ENCODE measurements at regions not wholly inside any gene's neighbourhood (a gene's known extent, or its start where the extent isn't known, plus 50 kb on each side); places are given as distances from the start of the nearest gene placed in this dataset.

DNA sequence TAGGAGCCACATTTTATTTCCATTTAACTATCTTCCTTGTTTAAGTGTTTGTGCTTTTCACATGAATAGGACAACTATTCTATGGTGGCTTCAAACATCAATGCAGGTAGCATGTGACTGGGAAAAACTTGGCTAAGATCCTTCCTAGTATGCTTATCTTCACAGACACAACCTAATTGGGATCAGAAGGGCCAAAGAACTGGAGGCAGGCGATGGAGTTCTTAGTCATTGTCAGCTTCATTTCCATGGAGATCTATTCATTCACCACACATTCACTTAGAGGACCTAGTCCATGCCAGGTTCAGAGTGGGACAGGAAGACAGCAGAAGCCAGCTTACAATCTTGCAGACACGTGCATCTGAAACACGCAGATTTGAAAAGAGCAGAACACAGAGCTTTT, 277.5 kb upstream of the PPP2R3A start:
- TF ChIP-seq EZH2 (IDR thresholded peaks at IDR 0.05; ENCODE audit: borderline replicate concordance, low read length) = no peak
- TF ChIP-seq, protein P1, sequence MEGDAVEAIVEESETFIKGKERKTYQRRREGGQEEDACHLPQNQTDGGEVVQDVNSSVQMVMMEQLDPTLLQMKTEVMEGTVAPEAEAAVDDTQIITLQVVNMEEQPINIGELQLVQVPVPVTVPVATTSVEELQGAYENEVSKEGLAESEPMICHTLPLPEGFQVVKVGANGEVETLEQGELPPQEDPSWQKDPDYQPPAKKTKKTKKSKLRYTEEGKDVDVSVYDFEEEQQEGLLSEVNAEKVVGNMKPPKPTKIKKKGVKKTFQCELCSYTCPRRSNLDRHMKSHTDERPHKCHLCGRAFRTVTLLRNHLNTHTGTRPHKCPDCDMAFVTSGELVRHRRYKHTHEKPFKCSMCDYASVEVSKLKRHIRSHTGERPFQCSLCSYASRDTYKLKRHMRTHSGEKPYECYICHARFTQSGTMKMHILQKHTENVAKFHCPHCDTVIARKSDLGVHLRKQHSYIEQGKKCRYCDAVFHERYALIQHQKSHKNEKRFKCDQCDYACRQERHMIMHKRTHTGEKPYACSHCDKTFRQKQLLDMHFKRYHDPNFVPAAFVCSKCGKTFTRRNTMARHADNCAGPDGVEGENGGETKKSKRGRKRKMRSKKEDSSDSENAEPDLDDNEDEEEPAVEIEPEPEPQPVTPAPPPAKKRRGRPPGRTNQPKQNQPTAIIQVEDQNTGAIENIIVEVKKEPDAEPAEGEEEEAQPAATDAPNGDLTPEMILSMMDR (conservative IDR thresholded peaks at IDR 0.05 in 1 of 2, IDR thresholded peaks at IDR 0.05 in 1 of 2; ENCODE audit: extremely low read depth in 1 of 2, insufficient read depth in 1 of 2, low read depth in 1 of 2, low read length in 2 of 2) = no peak

Measured in mammary epithelial cell (primary cell).